Left ventricle myocardium inferior (tissue), 1 donor: ENCODE measurements at regions not wholly inside any gene's neighbourhood (a gene's known extent, or its start where the extent isn't known, plus 50 kb on each side); places are given as distances from the start of the nearest gene placed in this dataset.
"Not testable (repeated sequence)": the region's sequence is repeated elsewhere in the genome, so short reads cannot be mapped to it uniquely, and the experiment has no call there.

Experiments
- DNase-seq: peaks from one replicate; pipeline ENCODE4 v3.0.0-alpha.2; 2020
- H3K27ac ChIP-seq: fragments of 200-600 bp; replicated peaks from 2 replicates; pipeline ENCODE4 v1.8.0; 2021
- H3K27me3 ChIP-seq: fragments of 200-600 bp; 2 replicates; pipeline ENCODE4 v1.8.0; 2021; ENCODE audit warnings: low read depth
- H3K36me3 ChIP-seq: fragments of 200-600 bp; 2 replicates; pipeline ENCODE4 v1.8.0; 2021
- H3K4me1 ChIP-seq: fragments of 200-600 bp; 2 replicates; pipeline ENCODE4 v1.8.0; 2021
- H3K4me3 ChIP-seq: fragments of 200-600 bp; 2 replicates; pipeline ENCODE4 v1.8.0; 2021; ENCODE audit warnings: mild to moderate bottlenecking, moderate library complexity
- H3K9me3 ChIP-seq: fragments of 200-600 bp; replicated peaks from 2 replicates; pipeline ENCODE4 v1.8.0; 2021
- intact Hi-C: fragments of 100-400 bp; cut with micrococcal nuclease; formaldehyde crosslinking; loops from one replicate; pipeline ENCODE4 v1.11.0; 2022
- TF ChIP-seq, protein P1 (sequence below): fragments of 200-600 bp; IDR thresholded peaks from 2 replicates; pipeline ENCODE4 v1.8.0; 2021; ENCODE audit warnings: antibody characterized with exemption, mild to moderate bottlenecking, borderline replicate concordance
- donor health status: DM: no; HTN: yes; CAD: no; lungs with severe emphysema.

DNA sequence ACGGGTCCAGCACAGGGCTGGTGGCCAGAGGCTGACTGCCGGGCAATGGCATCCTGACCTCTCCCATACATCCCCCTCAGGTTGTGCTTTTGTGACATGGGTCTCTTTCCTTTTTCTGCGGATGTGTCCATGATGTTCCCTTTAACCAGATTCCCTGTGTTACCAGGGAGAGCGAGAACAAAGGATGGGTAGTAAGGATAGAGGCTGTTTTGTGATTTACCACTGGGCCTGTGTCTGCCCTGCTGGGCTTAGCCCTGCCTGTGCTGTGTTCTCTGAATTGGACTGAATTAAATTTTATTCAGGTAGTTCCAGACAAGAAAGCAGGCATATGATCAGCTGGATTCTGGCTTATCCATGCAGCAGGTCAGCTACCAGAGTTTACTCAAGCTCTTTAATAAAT is 301.6 kb downstream of the RWDD3 start:
- TF ChIP-seq, protein P1, sequence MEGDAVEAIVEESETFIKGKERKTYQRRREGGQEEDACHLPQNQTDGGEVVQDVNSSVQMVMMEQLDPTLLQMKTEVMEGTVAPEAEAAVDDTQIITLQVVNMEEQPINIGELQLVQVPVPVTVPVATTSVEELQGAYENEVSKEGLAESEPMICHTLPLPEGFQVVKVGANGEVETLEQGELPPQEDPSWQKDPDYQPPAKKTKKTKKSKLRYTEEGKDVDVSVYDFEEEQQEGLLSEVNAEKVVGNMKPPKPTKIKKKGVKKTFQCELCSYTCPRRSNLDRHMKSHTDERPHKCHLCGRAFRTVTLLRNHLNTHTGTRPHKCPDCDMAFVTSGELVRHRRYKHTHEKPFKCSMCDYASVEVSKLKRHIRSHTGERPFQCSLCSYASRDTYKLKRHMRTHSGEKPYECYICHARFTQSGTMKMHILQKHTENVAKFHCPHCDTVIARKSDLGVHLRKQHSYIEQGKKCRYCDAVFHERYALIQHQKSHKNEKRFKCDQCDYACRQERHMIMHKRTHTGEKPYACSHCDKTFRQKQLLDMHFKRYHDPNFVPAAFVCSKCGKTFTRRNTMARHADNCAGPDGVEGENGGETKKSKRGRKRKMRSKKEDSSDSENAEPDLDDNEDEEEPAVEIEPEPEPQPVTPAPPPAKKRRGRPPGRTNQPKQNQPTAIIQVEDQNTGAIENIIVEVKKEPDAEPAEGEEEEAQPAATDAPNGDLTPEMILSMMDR, result no peak
- no peak overlapping the region for H3K4me3 ChIP-seq
- H3K27ac ChIP-seq, result no peak overlapping the region
- no peaks in the 10 kb centered on the region for H3K36me3 ChIP-seq
- H3K27me3 ChIP-seq, result no peaks in the 10 kb centered on the region
- intact Hi-C loops, result no loop called here
- DNase-seq, result no peak
- no peaks in the 10 kb centered on the region for H3K4me1 ChIP-seq
- H3K9me3 ChIP-seq, result peaks cover 5% of the 10 kb centered on the region

- H3K4me3 ChIP-seq, result no peak overlapping the region
- intact Hi-C loops, result no loop called here
- H3K36me3 ChIP-seq, result no peaks in the 10 kb centered on the region
- H3K27ac ChIP-seq, result no peak overlapping the region
- no peaks in the 10 kb centered on the region for H3K4me1 ChIP-seq
- TF ChIP-seq, protein P1, result no peak
- H3K27me3 ChIP-seq, result no peaks in the 10 kb centered on the region
- peaks cover 5% of the 10 kb centered on the region for H3K9me3 ChIP-seq
- no peak for DNase-seq
Measured at GRCh38 chr1:95536501-95536900, 302.5 kb downstream of the RWDD3 start.

DNA sequence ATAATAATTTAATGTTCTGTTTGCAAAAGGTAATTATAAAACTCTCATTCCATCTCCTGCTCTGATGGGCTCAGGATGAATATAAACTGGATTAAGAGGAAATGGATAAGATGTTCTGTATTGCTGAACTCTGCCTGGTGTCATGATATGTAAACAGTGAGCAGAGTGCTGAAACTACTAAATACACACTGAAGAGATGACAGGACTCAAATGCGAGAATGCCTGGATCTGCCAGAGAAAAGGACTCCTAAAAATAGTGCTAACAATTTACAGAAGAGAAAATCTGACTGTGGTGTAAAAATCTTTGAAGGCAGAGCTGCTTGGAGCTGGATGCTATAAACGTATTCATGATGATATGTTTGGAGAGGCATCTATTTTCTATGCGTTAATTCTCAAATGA is 303.2 kb downstream of the RWDD3 start:
- intact Hi-C loops, result no loop called here

DNA sequence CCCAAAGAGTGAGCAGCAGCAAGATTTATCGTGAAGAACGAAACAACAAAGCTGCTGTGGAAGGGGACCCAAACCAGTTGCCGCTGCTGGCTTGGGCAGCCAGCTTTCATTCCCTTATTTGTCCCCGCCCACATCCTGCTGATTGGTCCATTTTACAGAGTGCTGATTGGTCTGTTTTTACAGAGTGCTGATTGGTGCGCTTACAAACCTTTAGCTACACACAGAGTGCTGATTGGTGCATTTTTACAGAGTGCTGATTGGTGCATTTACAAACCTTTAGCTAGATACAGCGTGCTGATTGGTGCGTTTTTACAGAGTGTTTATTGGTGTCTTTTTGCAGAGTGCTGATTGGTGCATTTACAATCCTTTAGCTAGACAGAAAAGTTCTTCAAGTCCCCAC is 304.2 kb downstream of the RWDD3 start:
- H3K9me3 ChIP-seq, DNase-seq, H3K4me3 ChIP-seq, H3K27me3 ChIP-seq, H3K4me1 ChIP-seq, H3K36me3 ChIP-seq, H3K27ac ChIP-seq, intact Hi-C loops: not testable (repeated sequence)

More for the DNA sequence above, 303.2 kb downstream of the RWDD3 start:
- DNase-seq, result no peak
- Histone ChIP-seq H3K27me3 (no peaks in the 10 kb centered on the region), H3K4me1 (no peaks in the 10 kb centered on the region), H3K4me3 (no peak overlapping the region), H3K36me3 (no peaks in the 10 kb centered on the region), H3K9me3 (peaks cover 5% of the 10 kb centered on the region), H3K27ac (no peak overlapping the region)
- TF ChIP-seq, protein P1, result no peak

GRCh38 chr1:95542936-95543335 is 308.9 kb downstream of the RWDD3 start:
- Histone ChIP-seq H3K4me3 (no peak overlapping the region), H3K27ac (no peak overlapping the region), H3K9me3 (peaks cover 4% of the 10 kb centered on the region), H3K27me3 (no peaks in the 10 kb centered on the region), H3K36me3 (no peaks in the 10 kb centered on the region), H3K4me1 (no peaks in the 10 kb centered on the region)
- DNase-seq, result no peak
- intact Hi-C loops, result no loop called here
- TF ChIP-seq, protein P1, result no peak

GRCh38 chr1:95547005-95547404 is 313.0 kb downstream of the RWDD3 start:
- TF ChIP-seq, protein P1, result no peak
- intact Hi-C loops, result no loop called here

More at GRCh38 chr1:95547005-95547404, 313.0 kb downstream of the RWDD3 start:
- peaks cover 9% of the 10 kb centered on the region for H3K27me3 ChIP-seq
- no peaks in the 10 kb centered on the region for H3K4me1 ChIP-seq
- H3K36me3 ChIP-seq, result no peaks in the 10 kb centered on the region
- H3K9me3 ChIP-seq, result no peaks in the 10 kb centered on the region
- H3K27ac ChIP-seq, result no peak overlapping the region
- H3K4me3 ChIP-seq, result no peak overlapping the region
- DNase-seq, result no peak
